ENCODE measurements at regions not wholly inside any gene's neighbourhood (a gene's known extent, or its start where the extent isn't known, plus 50 kb on each side); places are given as distances from the start of the nearest gene placed in this dataset.

DNA sequence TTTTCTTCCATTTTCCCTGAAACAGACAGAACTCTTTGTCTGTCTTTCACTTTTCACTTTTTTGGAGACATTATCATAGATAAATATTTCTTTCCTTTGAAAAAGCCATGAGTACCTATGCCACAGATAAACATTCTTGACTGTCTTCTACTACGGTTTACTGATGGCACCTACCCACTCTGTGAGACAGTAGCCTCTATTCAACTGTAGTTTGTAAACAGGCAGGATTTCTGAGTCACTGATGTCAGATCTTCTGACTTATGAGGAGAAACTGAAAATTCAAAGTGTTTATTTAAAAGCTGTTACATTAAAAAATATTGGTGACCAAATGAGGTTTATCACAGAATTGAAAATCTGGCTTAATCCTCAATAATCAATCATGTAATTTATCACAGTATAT is 658.4 kb downstream of the TOX3 start:
- TF ChIP-seq, protein P1, sequence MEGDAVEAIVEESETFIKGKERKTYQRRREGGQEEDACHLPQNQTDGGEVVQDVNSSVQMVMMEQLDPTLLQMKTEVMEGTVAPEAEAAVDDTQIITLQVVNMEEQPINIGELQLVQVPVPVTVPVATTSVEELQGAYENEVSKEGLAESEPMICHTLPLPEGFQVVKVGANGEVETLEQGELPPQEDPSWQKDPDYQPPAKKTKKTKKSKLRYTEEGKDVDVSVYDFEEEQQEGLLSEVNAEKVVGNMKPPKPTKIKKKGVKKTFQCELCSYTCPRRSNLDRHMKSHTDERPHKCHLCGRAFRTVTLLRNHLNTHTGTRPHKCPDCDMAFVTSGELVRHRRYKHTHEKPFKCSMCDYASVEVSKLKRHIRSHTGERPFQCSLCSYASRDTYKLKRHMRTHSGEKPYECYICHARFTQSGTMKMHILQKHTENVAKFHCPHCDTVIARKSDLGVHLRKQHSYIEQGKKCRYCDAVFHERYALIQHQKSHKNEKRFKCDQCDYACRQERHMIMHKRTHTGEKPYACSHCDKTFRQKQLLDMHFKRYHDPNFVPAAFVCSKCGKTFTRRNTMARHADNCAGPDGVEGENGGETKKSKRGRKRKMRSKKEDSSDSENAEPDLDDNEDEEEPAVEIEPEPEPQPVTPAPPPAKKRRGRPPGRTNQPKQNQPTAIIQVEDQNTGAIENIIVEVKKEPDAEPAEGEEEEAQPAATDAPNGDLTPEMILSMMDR (IDR thresholded peaks at IDR 0.05; ENCODE audit: poor library complexity), result no peak
- TF ChIP-seq EZH2phosphoT487 (IDR thresholded peaks at IDR 0.05; ENCODE audit: low read depth, severe bottlenecking, unreplicated experiment) (no peak), EZH2 (IDR thresholded peaks at IDR 0.05; ENCODE audit: borderline replicate concordance) (no peak)
